ENCODE measurements at regions not wholly inside any gene's neighbourhood (a gene's known extent, or its start where the extent isn't known, plus 50 kb on each side); places are given as distances from the start of the nearest gene placed in this dataset.

- Histone ChIP-seq H3K4ac (replicated peaks; ENCODE audit: insufficient read length, low read depth, low read length) (no peak overlapping the region), H3K9me3 (ENCODE audit: insufficient read depth in 2 of 2, low read depth in 1 of 2, low read length in 1 of 2) (no peaks in the 10 kb centered on the region), H2BK120ac (replicated peaks; ENCODE audit: low read depth, low read length) (no peak overlapping the region), H4K5ac (ENCODE audit: insufficient read length, low read depth, low read length) (no peak overlapping the region), H3K18ac (ENCODE audit: extremely low read depth, low read length) (no peak overlapping the region), H3K79me1 (ENCODE audit: low read depth, low read length) (no peaks in the 10 kb centered on the region), H3K23me2 (ENCODE audit: low read depth, low read length) (no peaks in the 10 kb centered on the region), H3K4me2 (ENCODE audit: insufficient read depth in 1 of 2, low read depth in 2 of 2, low read length in 2 of 2) (no peak overlapping the region), H2BK15ac (ENCODE audit: low read length) (no peak overlapping the region), H4K20me1 (replicated peaks in 1 of 2; ENCODE audit: control insufficient read depth in 1 of 2, insufficient read depth in 2 of 2, low read length in 2 of 2) (no peaks in the 10 kb centered on the region), H2BK5ac (ENCODE audit: low read depth, low read length) (no peak overlapping the region), H3K36me3 (ENCODE audit: control insufficient read depth in 2 of 4, insufficient read depth in 4 of 4, low read length in 3 of 4) (no peaks in the 10 kb centered on the region), H2BK20ac (ENCODE audit: low read length) (no peak overlapping the region), H4K8ac (ENCODE audit: extremely low read depth, insufficient read depth, low read length) (no peak overlapping the region), H3K14ac (ENCODE audit: insufficient read length) (no peak overlapping the region), H4K91ac (replicated peaks; ENCODE audit: insufficient read length, low read length) (no peak overlapping the region), H3K79me2 (ENCODE audit: control insufficient read depth in 1 of 2, insufficient read depth in 2 of 2, low read length in 2 of 2) (no peaks in the 10 kb centered on the region), H3K27me3 (replicated peaks in 1 of 4; ENCODE audit: control insufficient read depth in 3 of 4, extremely low read depth in 1 of 4, insufficient read depth in 3 of 4, low read length in 3 of 4) (no peaks in the 10 kb centered on the region), H3K23ac (ENCODE audit: insufficient read length) (no peak overlapping the region), H3K27ac (ENCODE audit: low read depth, low read length) (no peak overlapping the region), H3K9ac (replicated peaks in 1 of 4; ENCODE audit: extremely low read depth in 1 of 4, low read depth in 3 of 4, low read length in 3 of 4) (no peak overlapping the region), H3K4me3 (ENCODE audit: extremely low read depth in 1 of 4, insufficient read depth in 2 of 4, low read depth in 3 of 4, low read length in 4 of 4) (no peak overlapping the region), H3K56ac (replicated peaks; ENCODE audit: insufficient read length, low read depth, low read length) (no peak overlapping the region), H2BK12ac (ENCODE audit: low read depth, low read length) (no peak overlapping the region), H2AK5ac (ENCODE audit: low read depth, low read length) (no peak overlapping the region), H2AFZ (ENCODE audit: low read length) (no peak overlapping the region), H3K4me1 (replicated peaks in 1 of 4; ENCODE audit: control insufficient read depth in 3 of 4, insufficient read depth in 4 of 4, low read length in 3 of 4) (no peaks in the 10 kb centered on the region)
- no peak for DNase-seq (ENCODE audit: low read depth in 1 of 2, low spot score in 2 of 2)
- POLR2A ChIA-PET (ENCODE audit: partially characterized antibody): no interaction called here
- CTCF ChIA-PET (ENCODE audit: partially characterized antibody): no interaction called here
- TF ChIP-seq KDM1A (IDR thresholded peaks at IDR 0.05; ENCODE audit: borderline replicate concordance, low read length) (no peak), PHF8 (conservative IDR thresholded peaks at IDR 0.05; ENCODE audit: low read depth, low read length) (no peak), JUND (IDR thresholded peaks at IDR 0.05; ENCODE audit: low read length) (no peak), SAP30 (IDR thresholded peaks at IDR 0.05; ENCODE audit: insufficient read depth, insufficient replicate concordance, low read length) (no peak), CREB1 (IDR thresholded peaks at IDR 0.05) (no peak), BCL11A (IDR thresholded peaks at IDR 0.05; ENCODE audit: low read depth in 2 of 2, low read length in 2 of 2) (no peak)
- TF ChIP-seq, protein P1, sequence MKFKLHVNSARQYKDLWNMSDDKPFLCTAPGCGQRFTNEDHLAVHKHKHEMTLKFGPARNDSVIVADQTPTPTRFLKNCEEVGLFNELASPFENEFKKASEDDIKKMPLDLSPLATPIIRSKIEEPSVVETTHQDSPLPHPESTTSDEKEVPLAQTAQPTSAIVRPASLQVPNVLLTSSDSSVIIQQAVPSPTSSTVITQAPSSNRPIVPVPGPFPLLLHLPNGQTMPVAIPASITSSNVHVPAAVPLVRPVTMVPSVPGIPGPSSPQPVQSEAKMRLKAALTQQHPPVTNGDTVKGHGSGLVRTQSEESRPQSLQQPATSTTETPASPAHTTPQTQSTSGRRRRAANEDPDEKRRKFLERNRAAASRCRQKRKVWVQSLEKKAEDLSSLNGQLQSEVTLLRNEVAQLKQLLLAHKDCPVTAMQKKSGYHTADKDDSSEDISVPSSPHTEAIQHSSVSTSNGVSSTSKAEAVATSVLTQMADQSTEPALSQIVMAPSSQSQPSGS (IDR thresholded peaks at IDR 0.05; ENCODE audit: low read length): no peak
- no peak for FAIRE-seq
- 86% methylated on average over 2 of the region's 2 CpGs; no CpG with 5 or more reads in 1 of the 2 experiments for WGBS, 2 experiments (ENCODE audit: extremely low coverage in 1 of 2, insufficient coverage in 1 of 2, insufficient read length in 1 of 2, insufficient replicate concordance in 2 of 2, low coverage in 1 of 2, low lambda C conversion rate in 2 of 2, missing lambda C conversion rate in 1 of 2)
Measured at GRCh38 chr7:86262781-86263180, 380.9 kb upstream of the GRM3 start.

Measured in H1 (cell line).